ENCODE measurements at regions not wholly inside any gene's neighbourhood (a gene's known extent, or its start where the extent isn't known, plus 50 kb on each side); places are given as distances from the start of the nearest gene placed in this dataset.

GRCh38 chr20:57857969-57858368 lies 148.2 kb upstream of the PMEPA1 start:
- DNase-seq = no peak
- 100% methylated on average over 1 of the region's 2 CpGs; no CpG with 5 or more reads in 1 of the 2 experiments for whole genome bisulfite sequencing, 2 experiments (ENCODE audit: insufficient coverage in 1 of 2, insufficient read length in 1 of 2)
- Histone ChIP-seq H3K27ac (ENCODE audit: low read depth, low read length) (no peak overlapping the region), H3K4me3 (ENCODE audit: low read length) (no peak overlapping the region), H3K27me3 (ENCODE audit: control insufficient read depth, insufficient read depth, low read length, poor library complexity, severe bottlenecking) (no peaks in the 10 kb centered on the region), H3K9ac (ENCODE audit: extremely low read depth, low read length, poor library complexity, severe bottlenecking) (no peak overlapping the region), H3K36me3 (ENCODE audit: control insufficient read depth, insufficient read depth, low read length) (no peaks in the 10 kb centered on the region), H3K4me1 (ENCODE audit: control insufficient read depth, insufficient read depth, low read length) (no peaks in the 10 kb centered on the region), H3K9me3 (ENCODE audit: control insufficient read depth, low read length) (peaks cover 4% of the 10 kb centered on the region)
- H3K36me3 Mint-ChIP-seq (ENCODE audit: low read depth) = no peaks in the 10 kb centered on the region
- H3K27ac Mint-ChIP-seq = no peak overlapping the region
- no peak for TF ChIP-seq CTCF (conservative IDR thresholded peaks at IDR 0.05)
- no peaks in the 10 kb centered on the region for H3K9me3 Mint-ChIP-seq
- no peaks in the 10 kb centered on the region for H3K27me3 Mint-ChIP-seq (ENCODE audit: insufficient read depth)
- no peak overlapping the region for H3K4me3 Mint-ChIP-seq
- no peaks in the 10 kb centered on the region for H3K4me1 Mint-ChIP-seq

GRCh38 chr20:57857118-57857517 lies 147.3 kb upstream of the PMEPA1 start:
- no peak for TF ChIP-seq CTCF (conservative IDR thresholded peaks at IDR 0.05)
- no peaks in the 10 kb centered on the region for H3K36me3 Mint-ChIP-seq (ENCODE audit: low read depth)

GRCh38 chr20:57856658-57857057 lies 146.8 kb upstream of the PMEPA1 start:
- 87 to 100% methylated on average over 2 of the region's 2 CpGs for WGBS, 2 experiments (ENCODE audit: insufficient coverage in 1 of 2, insufficient read length in 1 of 2)

More at GRCh38 chr20:57857118-57857517, 147.3 kb upstream of the PMEPA1 start:
- Mint-ChIP-seq H3K4me3 (no peak overlapping the region), H3K4me1 (no peaks in the 10 kb centered on the region), H3K27me3 (ENCODE audit: insufficient read depth) (no peaks in the 10 kb centered on the region), H3K27ac (no peak overlapping the region), H3K9me3 (no peaks in the 10 kb centered on the region)
- no peaks in the 10 kb centered on the region for H3K27me3 ChIP-seq (ENCODE audit: control insufficient read depth, insufficient read depth, low read length, poor library complexity, severe bottlenecking)
- no peaks in the 10 kb centered on the region for H3K4me1 ChIP-seq (ENCODE audit: control insufficient read depth, insufficient read depth, low read length)
- no peak overlapping the region for H3K27ac ChIP-seq (ENCODE audit: low read depth, low read length)
- no peak overlapping the region for H3K9ac ChIP-seq (ENCODE audit: extremely low read depth, low read length, poor library complexity, severe bottlenecking)
- WGBS, 2 experiments (ENCODE audit: insufficient coverage in 1 of 2, insufficient read length in 1 of 2) = 87 to 89% methylated on average over 2 of the region's 2 CpGs
- peaks cover 4% of the 10 kb centered on the region for H3K9me3 ChIP-seq (ENCODE audit: control insufficient read depth, low read length)
- H3K4me3 ChIP-seq (ENCODE audit: low read length) = no peak overlapping the region
- no peak for DNase-seq
- H3K36me3 ChIP-seq (ENCODE audit: control insufficient read depth, insufficient read depth, low read length) = no peaks in the 10 kb centered on the region

More at GRCh38 chr20:57856658-57857057, 146.8 kb upstream of the PMEPA1 start:
- no peaks in the 10 kb centered on the region for H3K4me1 ChIP-seq (ENCODE audit: control insufficient read depth, insufficient read depth, low read length)
- H3K9ac ChIP-seq (ENCODE audit: extremely low read depth, low read length, poor library complexity, severe bottlenecking) = no peak overlapping the region
- no peak overlapping the region for H3K27ac ChIP-seq (ENCODE audit: low read depth, low read length)
- DNase-seq = peak; percentile 6
- no peaks in the 10 kb centered on the region for H3K36me3 Mint-ChIP-seq (ENCODE audit: low read depth)
- peaks cover 4% of the 10 kb centered on the region for H3K9me3 ChIP-seq (ENCODE audit: control insufficient read depth, low read length)
- no peaks in the 10 kb centered on the region for H3K27me3 Mint-ChIP-seq (ENCODE audit: insufficient read depth)
- no peak overlapping the region for H3K27ac Mint-ChIP-seq
- no peaks in the 10 kb centered on the region for H3K27me3 ChIP-seq (ENCODE audit: control insufficient read depth, insufficient read depth, low read length, poor library complexity, severe bottlenecking)
- no peaks in the 10 kb centered on the region for H3K9me3 Mint-ChIP-seq
- H3K4me3 ChIP-seq (ENCODE audit: low read length) = no peak overlapping the region
- no peak for TF ChIP-seq CTCF (conservative IDR thresholded peaks at IDR 0.05)
- no peaks in the 10 kb centered on the region for H3K36me3 ChIP-seq (ENCODE audit: control insufficient read depth, insufficient read depth, low read length)
- H3K4me1 Mint-ChIP-seq = no peaks in the 10 kb centered on the region
- no peak overlapping the region for H3K4me3 Mint-ChIP-seq

Measured in endodermal cell (in vitro differentiated cells).